GM04503 (cell line): ENCODE measurements at regions not wholly inside any gene's neighbourhood (a gene's known extent, or its start where the extent isn't known, plus 50 kb on each side); places are given as distances from the start of the nearest gene placed in this dataset.
A peak's percentile ranks its signal among the peaks of the same experiment; 100 is the strongest.

Experiments
- DNase-seq: peaks from one replicate; pipeline ENCODE4 v3.0.0-alpha.2; 2012; ENCODE audit warnings: low read depth

- DNase-seq, result no peak
Observed at GRCh38 chr10:43872644-43873043, 224.0 kb upstream of the ZNF32 start.

GRCh38 chr10:43871545-43871944 is 222.9 kb upstream of the ZNF32 start:
- DNase-seq, result no peak

GRCh38 chr10:43870968-43871439 is 222.3 kb upstream of the ZNF32 start:
- no peak for DNase-seq

- no peak for DNase-seq
Observed at GRCh38 chr10:43869669-43870322, 221.1 kb upstream of the ZNF32 start.

GRCh38 chr10:43868952-43869351 is 220.3 kb upstream of the ZNF32 start:
- DNase-seq, result no peak

GRCh38 chr10:43867667-43868565 is 219.2 kb upstream of the ZNF32 start:
- DNase-seq, result peak; percentile 73

- DNase-seq, result no peak
Observed at GRCh38 chr10:43867113-43867512, 218.4 kb upstream of the ZNF32 start.

- no peak for DNase-seq
Observed at GRCh38 chr10:43866712-43867111, 218.0 kb upstream of the ZNF32 start.

GRCh38 chr10:43865265-43866135 is 216.8 kb upstream of the ZNF32 start:
- no peak for DNase-seq

GRCh38 chr10:43864656-43865055 is 216.0 kb upstream of the ZNF32 start:
- DNase-seq, result no peak

GRCh38 chr10:43863859-43864591 is 215.3 kb upstream of the ZNF32 start:
- DNase-seq, result peak; percentile 71

GRCh38 chr10:43863270-43863669 is 214.6 kb upstream of the ZNF32 start:
- DNase-seq, result no peak

- no peak for DNase-seq
Observed at GRCh38 chr10:43862756-43863155, 214.1 kb upstream of the ZNF32 start.

- DNase-seq, result peak; percentile 96
Observed at GRCh38 chr10:43861966-43862751, 213.5 kb upstream of the ZNF32 start.

GRCh38 chr10:43859016-43859525 is 210.4 kb upstream of the ZNF32 start:
- no peak for DNase-seq

- no peak for DNase-seq
Observed at GRCh38 chr10:43857931-43858315, 209.2 kb upstream of the ZNF32 start.

- DNase-seq, result peak; percentile 61
Observed at GRCh38 chr10:43857206-43857930, 208.7 kb upstream of the ZNF32 start.

GRCh38 chr10:43856299-43856698 is 207.6 kb upstream of the ZNF32 start:
- DNase-seq, result no peak

GRCh38 chr10:43855667-43856210 is 207.1 kb upstream of the ZNF32 start:
- no peak for DNase-seq

GRCh38 chr10:43854007-43854406 is 205.3 kb upstream of the ZNF32 start:
- DNase-seq, result peak; percentile 58
